ENCODE measurements at regions not wholly inside any gene's neighbourhood (a gene's known extent, or its start where the extent isn't known, plus 50 kb on each side); places are given as distances from the start of the nearest gene placed in this dataset.
"Not testable (repeated sequence)": the region's sequence is repeated elsewhere in the genome, so short reads cannot be mapped to it uniquely, and the experiment has no call there.

DNA sequence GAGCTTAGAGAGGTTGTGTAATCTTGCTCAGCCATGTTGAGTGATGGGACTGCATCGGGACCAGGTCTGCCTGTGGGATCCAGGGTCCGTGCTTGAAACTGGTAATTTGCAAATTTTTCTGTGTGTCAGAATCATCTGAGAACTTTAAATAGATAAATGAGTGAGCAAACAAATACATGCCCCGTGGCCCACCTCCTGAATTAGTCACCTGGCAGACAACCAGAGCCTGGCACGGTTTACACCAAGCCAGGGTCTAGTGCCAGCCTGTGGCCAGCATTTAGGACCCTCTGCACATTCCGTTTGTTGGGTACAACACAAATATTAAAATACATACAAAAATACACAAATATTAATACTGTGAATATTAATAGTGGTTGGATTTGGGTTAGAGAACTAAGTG lies 90.6 kb upstream of the STOX2 start:
- Mint-ChIP-seq H3K36me3 (ENCODE audit: low read depth, unreplicated experiment) (no peaks in the 10 kb centered on the region), H3K27me3 (ENCODE audit: unreplicated experiment) (peaks cover 1% of the 10 kb centered on the region), H3K4me3 (ENCODE audit: unreplicated experiment) (no peak overlapping the region), H3K27ac (ENCODE audit: unreplicated experiment) (no peak overlapping the region), H3K9me3 (ENCODE audit: unreplicated experiment) (no peaks in the 10 kb centered on the region), H3K4me1 (ENCODE audit: unreplicated experiment) (no peaks in the 10 kb centered on the region)
- no peak for DNase-seq (ENCODE audit: low spot score)
- TF ChIP-seq CTCF (IDR thresholded peaks at IDR 0.05; ENCODE audit: unreplicated experiment) = no peak

GRCh38 chr4:183816077-183816476 lies 89.0 kb upstream of the STOX2 start:
- no peak for TF ChIP-seq CTCF (IDR thresholded peaks at IDR 0.05; ENCODE audit: unreplicated experiment)
- Mint-ChIP-seq H3K4me3 (ENCODE audit: unreplicated experiment) (no peak overlapping the region), H3K27ac (ENCODE audit: unreplicated experiment) (no peak overlapping the region), H3K36me3 (ENCODE audit: low read depth, unreplicated experiment) (no peaks in the 10 kb centered on the region), H3K27me3 (ENCODE audit: unreplicated experiment) (no peaks in the 10 kb centered on the region), H3K9me3 (ENCODE audit: unreplicated experiment) (no peaks in the 10 kb centered on the region), H3K4me1 (ENCODE audit: unreplicated experiment) (no peaks in the 10 kb centered on the region)
- no peak for DNase-seq (ENCODE audit: low spot score)

- H3K36me3 Mint-ChIP-seq (ENCODE audit: low read depth, unreplicated experiment) = no peaks in the 10 kb centered on the region
- no peaks in the 10 kb centered on the region for H3K4me1 Mint-ChIP-seq (ENCODE audit: unreplicated experiment)
- no peak for DNase-seq (ENCODE audit: low spot score)
- H3K27me3 Mint-ChIP-seq (ENCODE audit: unreplicated experiment) = no peaks in the 10 kb centered on the region
- H3K4me3 Mint-ChIP-seq (ENCODE audit: unreplicated experiment) = no peak overlapping the region
- no peak for TF ChIP-seq CTCF (IDR thresholded peaks at IDR 0.05; ENCODE audit: unreplicated experiment)
- no peak overlapping the region for H3K27ac Mint-ChIP-seq (ENCODE audit: unreplicated experiment)
- H3K9me3 Mint-ChIP-seq (ENCODE audit: unreplicated experiment) = no peaks in the 10 kb centered on the region
Measured at GRCh38 chr4:183816882-183817509, 88.1 kb upstream of the STOX2 start.

- not testable (repeated sequence) for DNase-seq (ENCODE audit: low spot score); H3K9me3 Mint-ChIP-seq (ENCODE audit: unreplicated experiment); H3K4me3 Mint-ChIP-seq (ENCODE audit: unreplicated experiment); H3K27me3 Mint-ChIP-seq (ENCODE audit: unreplicated experiment); H3K4me1 Mint-ChIP-seq (ENCODE audit: unreplicated experiment); H3K27ac Mint-ChIP-seq (ENCODE audit: unreplicated experiment); H3K36me3 Mint-ChIP-seq (ENCODE audit: low read depth, unreplicated experiment)
Measured at GRCh38 chr4:183818591-183818990, 86.5 kb upstream of the STOX2 start.

GRCh38 chr4:183821076-183821853 lies 83.8 kb upstream of the STOX2 start:
- no peak overlapping the region for H3K27ac Mint-ChIP-seq (ENCODE audit: unreplicated experiment)
- H3K4me3 Mint-ChIP-seq (ENCODE audit: unreplicated experiment) = no peak overlapping the region
- no peaks in the 10 kb centered on the region for H3K4me1 Mint-ChIP-seq (ENCODE audit: unreplicated experiment)
- H3K36me3 Mint-ChIP-seq (ENCODE audit: low read depth, unreplicated experiment) = no peaks in the 10 kb centered on the region
- no peak for TF ChIP-seq CTCF (IDR thresholded peaks at IDR 0.05; ENCODE audit: unreplicated experiment)
- H3K9me3 Mint-ChIP-seq (ENCODE audit: unreplicated experiment) = no peaks in the 10 kb centered on the region
- H3K27me3 Mint-ChIP-seq (ENCODE audit: unreplicated experiment) = peaks cover 7% of the 10 kb centered on the region
- DNase-seq (ENCODE audit: low spot score) = no peak

Measured in endothelial cell (in vitro differentiated cells).